H9 (cell line): ENCODE measurements at regions not wholly inside any gene's neighbourhood (a gene's known extent, or its start where the extent isn't known, plus 50 kb on each side); places are given as distances from the start of the nearest gene placed in this dataset.

Source experiments
- DNase-seq: peaks from one replicate; pipeline ENCODE4 v3.0.0-alpha.2; 2017
- H2AFZ ChIP-seq: one replicate; pipeline ENCODE4 v1.6.1; 2013; ENCODE audit warnings: mild to moderate bottlenecking, low read length, control low read depth, moderate library complexity
- H2AK5ac ChIP-seq: 2 replicates; pipeline ENCODE4 v1.6.1; 2013; ENCODE audit warnings: low read length, control low read depth, mixed read lengths; ENCODE audit not compliant: insufficient read length
- H2BK120ac ChIP-seq: one replicate; pipeline ENCODE4 v1.6.1; 2013; ENCODE audit warnings: low read depth, mild to moderate bottlenecking, low read length, control low read depth, inconsistent platforms; ENCODE audit not compliant: poor library complexity, severe bottlenecking
- H2BK12ac ChIP-seq: 2 replicates; pipeline ENCODE4 v1.6.1; 2013; ENCODE audit warnings: low read length, control low read depth, mixed read lengths, low read depth; ENCODE audit not compliant: insufficient read length
- H2BK15ac ChIP-seq: 2 replicates; pipeline ENCODE4 v1.6.1; 2013; ENCODE audit warnings: low read depth, low read length, control low read depth
- H2BK20ac ChIP-seq: one replicate; pipeline ENCODE4 v1.6.1; 2013; ENCODE audit warnings: low read depth, mild to moderate bottlenecking, low read length, control low read depth, inconsistent platforms; ENCODE audit not compliant: poor library complexity, severe bottlenecking
- H2BK5ac ChIP-seq: 2 replicates; pipeline ENCODE4 v1.6.1; 2013; ENCODE audit warnings: low read length, control low read depth, mixed read lengths; ENCODE audit not compliant: insufficient read length
- H3K14ac ChIP-seq: 2 replicates; pipeline ENCODE4 v1.6.1; 2013; ENCODE audit warnings: low read length, control low read depth; ENCODE audit not compliant: insufficient read depth
- H3K18ac ChIP-seq: 2 replicates; pipeline ENCODE4 v1.6.1; 2013; ENCODE audit warnings: low read depth, mild to moderate bottlenecking, mixed read lengths, low read length, control low read depth; ENCODE audit not compliant: insufficient read length
- H3K23ac ChIP-seq: 2 replicates; pipeline ENCODE4 v1.6.1; 2013; ENCODE audit warnings: low read length, control low read depth, mixed read lengths, low read depth; ENCODE audit not compliant: insufficient read length
- H3K23me2 ChIP-seq: 2 replicates; pipeline ENCODE4 v1.6.1; 2013; ENCODE audit warnings: low read depth, mild to moderate bottlenecking, mixed read lengths, low read length, control low read depth; ENCODE audit not compliant: insufficient read length, poor library complexity, severe bottlenecking
- H3K27ac ChIP-seq: 2 replicates; pipeline ENCODE4 v1.5.1; 2013; ENCODE audit warnings: low read length, control low read depth, mixed read lengths, low read depth; ENCODE audit not compliant: insufficient read length
- H3K27me3 ChIP-seq: 2 replicates; pipeline ENCODE4 v1.6.1; 2013; ENCODE audit warnings: low read length, control low read depth, inconsistent platforms; ENCODE audit not compliant: insufficient read depth
- H3K4ac ChIP-seq: 2 replicates; pipeline ENCODE4 v1.6.1; 2013; ENCODE audit warnings: low read depth, mild to moderate bottlenecking, control low read depth, inconsistent platforms, low read length, moderate library complexity
- H3K4me1 ChIP-seq: 2 replicates; pipeline ENCODE4 v1.6.1; 2013; ENCODE audit warnings: low read length, control low read depth, inconsistent platforms; ENCODE audit not compliant: insufficient read depth
- H3K4me2 ChIP-seq: 2 replicates; pipeline ENCODE4 v1.6.1; 2013; ENCODE audit warnings: low read length, control low read depth, mixed read lengths; ENCODE audit not compliant: insufficient read length, insufficient read depth
- H3K56ac ChIP-seq: 2 replicates; pipeline ENCODE4 v1.6.1; 2013; ENCODE audit warnings: low read depth, mild to moderate bottlenecking, mixed read lengths, low read length, control low read depth; ENCODE audit not compliant: insufficient read length
- H3K79me1 ChIP-seq: 2 replicates; pipeline ENCODE4 v1.6.1; 2013; ENCODE audit warnings: low read depth, mild to moderate bottlenecking, moderate library complexity, low read length, control low read depth, inconsistent platforms; ENCODE audit not compliant: insufficient read depth, poor library complexity, severe bottlenecking
- H3K79me2 ChIP-seq: 2 replicates; pipeline ENCODE4 v1.6.1; 2013; ENCODE audit warnings: low read length, control low read depth, inconsistent platforms; ENCODE audit not compliant: insufficient read depth
- H3K9ac ChIP-seq: 2 replicates; pipeline ENCODE4 v1.6.1; 2013; ENCODE audit warnings: low read length, control low read depth, mixed read lengths; ENCODE audit not compliant: insufficient read length; ENCODE audit errors: extremely low read depth
- H3K9me3 ChIP-seq: one replicate; pipeline ENCODE4 v1.6.1; 2013; ENCODE audit warnings: low read depth, low read length, inconsistent platforms; ENCODE audit not compliant: control insufficient read depth
- H3T11ph ChIP-seq: one replicate; pipeline ENCODE4 v1.6.1; 2013; ENCODE audit warnings: mild to moderate bottlenecking, low read length, control low read depth, inconsistent platforms
- H4K20me1 ChIP-seq: one replicate; pipeline ENCODE4 v1.6.1; 2013; ENCODE audit not compliant: control insufficient read depth, insufficient read length, insufficient read depth
- H4K5ac ChIP-seq: 2 replicates; pipeline ENCODE4 v1.6.1; 2013; ENCODE audit warnings: low read depth, mild to moderate bottlenecking, mixed read lengths, low read length, control low read depth; ENCODE audit not compliant: insufficient read length
- H4K8ac ChIP-seq: replicated peaks from 2 replicates; pipeline ENCODE4 v1.6.1; 2013; ENCODE audit warnings: low read length, control low read depth, mixed read lengths, low read depth; ENCODE audit not compliant: insufficient read length
- H4K91ac ChIP-seq: 2 replicates; pipeline ENCODE4 v1.6.1; 2013; ENCODE audit warnings: low read depth, mild to moderate bottlenecking, moderate library complexity, mixed read lengths, low read length, control low read depth; ENCODE audit not compliant: insufficient read length
- H3K27ac Mint-ChIP-seq, 3 experiments: 2 replicates in 2 of 3; 3 replicates in 1 of 3; pipeline ENCODE4 v1.8.0; 2020 to 2021; ENCODE audit warnings: mixed read lengths in 3 of 3, mild to moderate bottlenecking in 1 of 3, moderate library complexity in 1 of 3
- H3K27me3 Mint-ChIP-seq: 2 replicates; pipeline ENCODE4 v1.8.0; 2021; ENCODE audit warnings: low read depth, mild to moderate bottlenecking, moderate library complexity, mixed read lengths
- H3K36me3 Mint-ChIP-seq, 3 experiments: 2 replicates in 2 of 3; 3 replicates in 1 of 3; pipeline ENCODE4 v1.8.0; 2020 to 2021; ENCODE audit warnings: low read depth in 3 of 3, mixed read lengths in 3 of 3; ENCODE audit not compliant: insufficient read depth in 1 of 3
- H3K4me1 Mint-ChIP-seq, 2 experiments: 2 replicates each; pipeline ENCODE4 v1.8.0; 2020; ENCODE audit warnings: mixed read lengths in 2 of 2
- H3K4me3 Mint-ChIP-seq, 2 experiments: 2 replicates in 1 of 2; 3 replicates in 1 of 2; pipeline ENCODE4 v1.8.0; 2020 to 2021; ENCODE audit warnings: mild to moderate bottlenecking in 2 of 2, mixed read lengths in 2 of 2, moderate library complexity in 1 of 2
- H3K9me3 Mint-ChIP-seq, 2 experiments: 2 replicates in 1 of 2; 3 replicates in 1 of 2; pipeline ENCODE4 v1.8.0; 2020; ENCODE audit warnings: mild to moderate bottlenecking in 2 of 2, mixed read lengths in 2 of 2, moderate library complexity in 1 of 2
- CTCF ChIP-seq: fragments of 200-600 bp; sonication (generic); conservative IDR thresholded peaks from 3 replicates; pipeline ENCODE4 v1.8.0; 2021; ENCODE audit warnings: antibody characterized with exemption, mild to moderate bottlenecking
- WGBS: extraction: QIAGEN DNeasy Blood & Tissue Kit; methylation state at CpG from one replicate; pipeline ENCODE4 v1.1.7; 2013; ENCODE audit warnings: missing lambda C conversion rate, low lambda C conversion rate, mixed read lengths; ENCODE audit not compliant: insufficient read length; ENCODE audit errors: extremely low coverage; 5-methylcytosine and 5-hydroxymethylcytosine counted together

- no peak overlapping the region for H3K9ac ChIP-seq
- no peak overlapping the region for H3K27ac Mint-ChIP-seq
- DNase-seq = no peak
- H3K27me3 ChIP-seq = no peaks in the 10 kb centered on the region; the same call in 1 of the 2 replicates
- H3K4me2 ChIP-seq = no peak overlapping the region
- H4K91ac ChIP-seq = no peak overlapping the region
- H2BK15ac ChIP-seq = no peak overlapping the region
- no peak overlapping the region for H3K14ac ChIP-seq
- H3K27me3 Mint-ChIP-seq = peaks cover 45% of the 10 kb centered on the region
- no peaks in the 10 kb centered on the region for H3K79me2 ChIP-seq
- H2AFZ ChIP-seq = no peak overlapping the region
- no peak overlapping the region for H2BK20ac ChIP-seq
- H3K23ac ChIP-seq = no peak overlapping the region
- no peaks in the 10 kb centered on the region for H3K23me2 ChIP-seq
- H3K27ac ChIP-seq = no peak overlapping the region
- no peak overlapping the region for H4K8ac ChIP-seq
- H3K79me1 ChIP-seq = no peaks in the 10 kb centered on the region
- H3K9me3 ChIP-seq = no peaks in the 10 kb centered on the region
- H2BK120ac ChIP-seq = no peak overlapping the region
- no peak for TF ChIP-seq CTCF
- H3K4me1 Mint-ChIP-seq = peaks cover 8 to 16% of the 10 kb centered on the region in 2 experiments
- H3K9me3 Mint-ChIP-seq = no peaks in the 10 kb centered on the region
- no peak overlapping the region for H4K5ac ChIP-seq
- no peaks in the 10 kb centered on the region for H3K36me3 Mint-ChIP-seq
- no peak overlapping the region for H3K4me3 Mint-ChIP-seq
- no peak overlapping the region for H2AK5ac ChIP-seq
- H3K4me1 ChIP-seq = peaks cover 2% of the 10 kb centered on the region; the same call in 1 of the 2 replicates
- H4K20me1 ChIP-seq = no peaks in the 10 kb centered on the region
- H3K4ac ChIP-seq = no peak overlapping the region
- no peak overlapping the region for H2BK5ac ChIP-seq
- no peak overlapping the region for H3K18ac ChIP-seq
- no peak overlapping the region for H2BK12ac ChIP-seq
- H3T11ph ChIP-seq = no peak overlapping the region
- no CpG with 5 or more reads among the region's 2 CpGs for WGBS
- no peak overlapping the region for H3K56ac ChIP-seq
These were observed 299.6 kb downstream of the LMX1A start for GRCh38 chr1:165056914-165057313.
